ENCODE measurements at regions not wholly inside any gene's neighbourhood (a gene's known extent, or its start where the extent isn't known, plus 50 kb on each side); places are given as distances from the start of the nearest gene placed in this dataset.
"Not testable (repeated sequence)": the region's sequence is repeated elsewhere in the genome, so short reads cannot be mapped to it uniquely, and the experiment has no call there.

- TF ChIP-seq CTCF (IDR thresholded peaks at IDR 0.05; ENCODE audit: low read depth, low read length), result no peak
- peak; percentile 18 to 89 for DNase-seq (ENCODE audit: low read depth in 1 of 2, low spot score in 1 of 2)
- H3K4me3 ChIP-seq, result no peak overlapping the region
Measured at GRCh38 chr12:58425481-58426392, 484.4 kb downstream of the ATP23 start.

GRCh38 chr12:58426437-58426836 lies 485.1 kb downstream of the ATP23 start:
- not testable (repeated sequence) for H3K4me3 ChIP-seq; DNase-seq (ENCODE audit: low read depth in 1 of 2, low spot score in 1 of 2); H3K4me1 ChIP-seq (ENCODE audit: low read depth); H3K36me3 ChIP-seq; H3K27me3 ChIP-seq; H3K9me3 ChIP-seq (ENCODE audit: low read depth)
- H3K27ac ChIP-seq, result peak overlapping the region; percentile 51

More at GRCh38 chr12:58425481-58426392, 484.4 kb downstream of the ATP23 start:
- H3K4me1 ChIP-seq (ENCODE audit: low read depth), result no peaks in the 10 kb centered on the region
- H3K9me3 ChIP-seq (ENCODE audit: low read depth), result no peaks in the 10 kb centered on the region
- no peaks in the 10 kb centered on the region for H3K27me3 ChIP-seq
- no peaks in the 10 kb centered on the region for H3K36me3 ChIP-seq
- H3K27ac ChIP-seq, result peak overlapping the region; percentile 51

GRCh38 chr12:58433959-58434358 lies 486.3 kb downstream of the LRIG3 start:
- Histone ChIP-seq H3K9me3 (ENCODE audit: low read depth) (no peaks in the 10 kb centered on the region), H3K4me1 (ENCODE audit: low read depth) (no peaks in the 10 kb centered on the region), H3K27ac (no peak overlapping the region), H3K36me3 (no peaks in the 10 kb centered on the region), H3K27me3 (no peaks in the 10 kb centered on the region), H3K4me3 (no peak overlapping the region)
- no peak for DNase-seq (ENCODE audit: low read depth in 1 of 2, low spot score in 1 of 2)
- no peak for TF ChIP-seq CTCF (IDR thresholded peaks at IDR 0.05; ENCODE audit: low read depth, low read length)

GRCh38 chr12:58434726-58435125 lies 485.6 kb downstream of the LRIG3 start:
- Histone ChIP-seq H3K27me3 (no peaks in the 10 kb centered on the region), H3K4me3 (no peak overlapping the region), H3K27ac (no peak overlapping the region), H3K4me1 (ENCODE audit: low read depth) (no peaks in the 10 kb centered on the region), H3K9me3 (ENCODE audit: low read depth) (no peaks in the 10 kb centered on the region), H3K36me3 (no peaks in the 10 kb centered on the region)
- TF ChIP-seq CTCF (IDR thresholded peaks at IDR 0.05; ENCODE audit: low read depth, low read length), result no peak
- no peak for DNase-seq (ENCODE audit: low read depth in 1 of 2, low spot score in 1 of 2)

- no peaks in the 10 kb centered on the region for H3K4me1 ChIP-seq (ENCODE audit: low read depth)
- H3K27ac ChIP-seq, result no peak overlapping the region
- no peaks in the 10 kb centered on the region for H3K36me3 ChIP-seq
- no peak overlapping the region for H3K4me3 ChIP-seq
- H3K9me3 ChIP-seq (ENCODE audit: low read depth), result no peaks in the 10 kb centered on the region
- DNase-seq (ENCODE audit: low read depth in 1 of 2, low spot score in 1 of 2), result no peak
- TF ChIP-seq CTCF (IDR thresholded peaks at IDR 0.05; ENCODE audit: low read depth, low read length), result no peak
- no peaks in the 10 kb centered on the region for H3K27me3 ChIP-seq
Measured at GRCh38 chr12:58435647-58436046, 484.7 kb downstream of the LRIG3 start.

- no peaks in the 10 kb centered on the region for H3K36me3 ChIP-seq
- no peaks in the 10 kb centered on the region for H3K27me3 ChIP-seq
- no peaks in the 10 kb centered on the region for H3K9me3 ChIP-seq (ENCODE audit: low read depth)
- no peak for TF ChIP-seq CTCF (IDR thresholded peaks at IDR 0.05; ENCODE audit: low read depth, low read length)
- no peak overlapping the region for H3K4me3 ChIP-seq
- H3K4me1 ChIP-seq (ENCODE audit: low read depth), result no peaks in the 10 kb centered on the region
- H3K27ac ChIP-seq, result no peak overlapping the region
- DNase-seq (ENCODE audit: low read depth in 1 of 2, low spot score in 1 of 2), result no peak
Measured at GRCh38 chr12:58441483-58441882, 478.8 kb downstream of the LRIG3 start.

All from cardiac muscle cell (in vitro differentiated cells and primary cell).